ENCODE measurements at regions not wholly inside any gene's neighbourhood (a gene's known extent, or its start where the extent isn't known, plus 50 kb on each side); places are given as distances from the start of the nearest gene placed in this dataset.

- TF ChIP-seq CTCF (IDR thresholded peaks at IDR 0.05), result no peak
Observed at GRCh38 chr16:64184156-64184555, 937.7 kb downstream of the CDH11 start.

- TF ChIP-seq CTCF (IDR thresholded peaks at IDR 0.05), result no peak
Observed at GRCh38 chr16:64182985-64183384, 938.9 kb downstream of the CDH11 start.

- TF ChIP-seq CTCF (IDR thresholded peaks at IDR 0.05), result no peak
Observed at GRCh38 chr16:64181271-64181925, 940.5 kb downstream of the CDH11 start.

GRCh38 chr16:64180136-64180900, 941.5 kb downstream of the CDH11 start:
- no peak for TF ChIP-seq CTCF (IDR thresholded peaks at IDR 0.05)

- TF ChIP-seq CTCF (IDR thresholded peaks at IDR 0.05), result no peak
Observed at GRCh38 chr16:64174327-64174726, 947.5 kb downstream of the CDH11 start.

- no peak for TF ChIP-seq CTCF (IDR thresholded peaks at IDR 0.05)
Observed at GRCh38 chr16:64172652-64173051, 949.2 kb downstream of the CDH11 start.

GRCh38 chr16:64172226-64172625, 949.6 kb downstream of the CDH11 start:
- TF ChIP-seq CTCF (IDR thresholded peaks at IDR 0.05), result no peak
